K562 (cell line): ENCODE measurements at regions not wholly inside any gene's neighbourhood (a gene's known extent, or its start where the extent isn't known, plus 50 kb on each side); places are given as distances from the start of the nearest gene placed in this dataset.

ENCODE experiments used
- ATAC-seq: fragments of 200-7000 bp; cut with Tn5 transposase; 3 replicates; pipeline ENCODE4 v1.9.1; 2020; ENCODE audit warnings: moderate library complexity
- BruUV-seq: library from RNA; stranded (reverse); fragments of 400-500 nt; replicated peaks from 2 replicates; lab custom pipeline; 2021; lab: Mats Ljungman, UMichigan
- CTCF ChIA-PET: fragments of 300-600 bp; formaldehyde crosslinking; extraction: SDS; loops from one replicate; lab custom pipeline; 2021; ENCODE audit warnings: low intra/inter-chr PET ratio; lab: Yijun Ruan, JAX
- POLR2A ChIA-PET: fragments of 300-600, 350-650 bp; sonication (Branson Sonifier 250); formaldehyde crosslinking; extraction: SDS; loops from one replicate; lab custom pipeline; 2021; ENCODE audit warnings: antibody characterized with exemption, inconsistent platforms; lab: Yijun Ruan, JAX
- DNase-seq, 4 experiments: peaks; one replicate each; pipeline versions ENCODE4 v3.0.0 to v3.0.0-alpha.2; 2011 to 2018; ENCODE audit warnings: low spot score in 3 of 4, mixed read lengths in 3 of 4; ENCODE audit errors: extremely low read depth in 1 of 4
- FAIRE-seq: peaks from 2 replicates; lab custom pipeline; 2011; peaks lifted over from hg19 to GRCh38; lab: Jason Lieb, UNC
- H2AFZ ChIP-seq: 2 replicates; pipeline ENCODE4 v1.6.0; 2011; ENCODE audit warnings: low read depth, low read length, control low read depth, inconsistent platforms
- H3K27ac ChIP-seq: fragments of 200-600 bp; 3 replicates; pipeline ENCODE4 v1.8.0; 2011; ENCODE audit warnings: low read depth, mild to moderate bottlenecking, control low read depth, inconsistent platforms, low read length, moderate library complexity, mixed read lengths; ENCODE audit errors: extremely low read depth
- H3K27me3 ChIP-seq, 2 experiments: fragments of 300-600 bp in 1 of 2; 2 replicates in 1 of 2; 3 replicates in 1 of 2; pipeline versions ENCODE4 v1.6.0 to v1.8.0; 2011; ENCODE audit warnings: inconsistent platforms in 2 of 2, low read length in 2 of 2, mild to moderate bottlenecking in 1 of 2, mixed read lengths in 1 of 2, moderate library complexity in 1 of 2; ENCODE audit not compliant: control insufficient read depth in 2 of 2, insufficient read depth in 2 of 2
- H3K36me3 ChIP-seq: fragments of 300-600 bp; 3 replicates; pipeline ENCODE4 v1.8.0; 2011; ENCODE audit warnings: mild to moderate bottlenecking, low read length, inconsistent platforms; ENCODE audit not compliant: control insufficient read depth, insufficient read depth
- H3K4me1 ChIP-seq, 2 experiments: fragments of 200-600 bp in 1 of 2; replicated peaks in 1 of 2; 2 replicates in 1 of 2; 3 replicates in 1 of 2; pipeline versions ENCODE4 v1.5.1 to v1.8.0; 2011; ENCODE audit warnings: inconsistent platforms in 2 of 2, low read length in 2 of 2, mild to moderate bottlenecking in 1 of 2, mixed read lengths in 1 of 2, moderate library complexity in 1 of 2; ENCODE audit not compliant: control insufficient read depth in 2 of 2, insufficient read depth in 2 of 2
- H3K4me2 ChIP-seq: 2 replicates; pipeline ENCODE4 v1.6.1; 2011; ENCODE audit warnings: low read length, control low read depth, inconsistent platforms, mixed read lengths; ENCODE audit not compliant: insufficient read depth
- H3K4me3 ChIP-seq: fragments of 200-600 bp; sonication (generic), shearing (Covaris generic); 2 replicates; pipeline ENCODE4 v1.5.1; 2016; ENCODE audit warnings: control low read depth, inconsistent platforms
- H3K79me2 ChIP-seq: fragments of 200-600 bp; 3 replicates; pipeline ENCODE4 v1.8.0; 2011; ENCODE audit warnings: low read length, inconsistent platforms; ENCODE audit not compliant: control insufficient read depth, insufficient read depth
- H3K9ac ChIP-seq, 2 experiments: 2 replicates each; pipeline versions ENCODE4 v1.6.0 to v1.6.1; 2011; ENCODE audit warnings: low read depth in 2 of 2, low read length in 2 of 2, control low read depth in 1 of 2, inconsistent platforms in 1 of 2, mild to moderate bottlenecking in 1 of 2, mixed read lengths in 1 of 2; ENCODE audit not compliant: insufficient read depth in 1 of 2
- H3K9me1 ChIP-seq: one replicate; pipeline ENCODE4 v1.6.0; 2011; ENCODE audit warnings: inconsistent platforms, mild to moderate bottlenecking, low read length, moderate library complexity; ENCODE audit not compliant: control insufficient read depth, insufficient read depth
- H3K9me3 ChIP-seq: replicated peaks from 2 replicates; pipeline ENCODE4 v1.5.1; 2011; ENCODE audit warnings: low read depth, low read length, inconsistent platforms; ENCODE audit not compliant: control insufficient read depth, insufficient read depth
- H4K20me1 ChIP-seq: replicated peaks from 2 replicates; pipeline ENCODE4 v1.6.1; 2011; ENCODE audit warnings: low read length, inconsistent platforms, mixed read lengths; ENCODE audit not compliant: control insufficient read depth, insufficient read depth
- ARHGAP35 ChIP-seq: fragments of 450-650 bp; IDR thresholded peaks from 2 replicates; pipeline ENCODE4 v1.6.1; 2018; ENCODE audit not compliant: partially characterized antibody
- CREB1 ChIP-seq, 2 experiments: sonication (generic) in 1 of 2; formaldehyde crosslinking in 1 of 2; IDR thresholded peaks; 2 replicates each; pipeline versions ENCODE4 v1.6.1 to v1.8.0; 2012 to 2022; ENCODE audit warnings: inconsistent platforms in 1 of 2, mild to moderate bottlenecking in 1 of 2, missing genetic modification reagents in 1 of 2, moderate library complexity in 1 of 2
- ESRRB ChIP-seq: fragments of 250-450 bp; sonication (Bioruptor Pico); IDR thresholded peaks from 2 replicates; pipeline ENCODE4 v1.5.0; 2020; ENCODE audit warnings: mild to moderate bottlenecking, moderate library complexity, borderline replicate concordance
- FOXJ3 ChIP-seq: sonication (generic); formaldehyde crosslinking; IDR thresholded peaks from 2 replicates; pipeline ENCODE4 v1.4.0; 2020; ENCODE audit warnings: mild to moderate bottlenecking, missing genetic modification reagents
- KAT7 ChIP-seq: sonication (generic); formaldehyde crosslinking; IDR thresholded peaks from 2 replicates; pipeline ENCODE4 v1.8.0; 2022; ENCODE audit warnings: missing genetic modification reagents, mild to moderate bottlenecking, borderline replicate concordance
- KLF16 ChIP-seq: IDR thresholded peaks from 2 replicates; pipeline ENCODE4 v1.6.1; 2016; ENCODE audit warnings: antibody characterized with exemption
- MYBL2 ChIP-seq, 2 experiments: fragments of 450-650 bp in 1 of 2; sonication (generic) in 1 of 2; formaldehyde crosslinking in 1 of 2; IDR thresholded peaks; 2 replicates each; pipeline versions ENCODE4 v1.6.1 to v1.8.1; 2017 to 2022; ENCODE audit warnings: borderline replicate concordance in 1 of 2, inconsistent platforms in 1 of 2, low read depth in 1 of 2, mild to moderate bottlenecking in 1 of 2, missing genetic modification reagents in 1 of 2, moderate library complexity in 1 of 2
- SMAD3 ChIP-seq: fragments of 450-650 bp; formaldehyde crosslinking; conservative IDR thresholded peaks from 2 replicates; pipeline ENCODE4 v1.4.0; 2020; ENCODE audit warnings: mild to moderate bottlenecking
- TCF3 ChIP-seq: sonication (generic); formaldehyde crosslinking; IDR thresholded peaks from 2 replicates; pipeline ENCODE4 v1.4.0; 2020; ENCODE audit warnings: mild to moderate bottlenecking, missing genetic modification reagents
- TEAD4 ChIP-seq, 2 experiments: sonication (generic) in 1 of 2; formaldehyde crosslinking in 1 of 2; IDR thresholded peaks; 2 replicates each; pipeline versions ENCODE4 v1.6.1 to v1.8.0; 2012 to 2022; ENCODE audit warnings: borderline replicate concordance in 1 of 2, inconsistent platforms in 1 of 2, low read length in 1 of 2, mild to moderate bottlenecking in 1 of 2, missing genetic modification reagents in 1 of 2
- ZBTB8A ChIP-seq: fragments of 450-650 bp; IDR thresholded peaks from 2 replicates; pipeline ENCODE4 v1.6.1; 2018; ENCODE audit warnings: mild to moderate bottlenecking, moderate library complexity; ENCODE audit not compliant: partially characterized antibody
- ZC3H4 ChIP-seq: sonication (generic); formaldehyde crosslinking; IDR thresholded peaks from 2 replicates; pipeline ENCODE4 v1.9.0; 2021; ENCODE audit warnings: missing genetic modification reagents, borderline replicate concordance
- ZFP30 ChIP-seq: fragments of 250-450 bp; sonication (Bioruptor Pico); IDR thresholded peaks from 2 replicates; pipeline ENCODE4 v1.8.0; 2022; ENCODE audit warnings: moderate library complexity, mild to moderate bottlenecking, inconsistent platforms, borderline replicate concordance
- ZNF121 ChIP-seq: sonication (generic); formaldehyde crosslinking; conservative IDR thresholded peaks from 2 replicates; pipeline ENCODE4 v1.8.0; 2022; ENCODE audit warnings: missing genetic modification reagents
- ZNF134 ChIP-seq: fragments of 250-450 bp; sonication (Bioruptor Pico); conservative IDR thresholded peaks from 2 replicates; pipeline ENCODE4 v1.4.0; 2020
- ZNF280B ChIP-seq: fragments of 250-450 bp; sonication (Bioruptor Pico); IDR thresholded peaks from 2 replicates; pipeline ENCODE4 v1.5.1; 2021; ENCODE audit warnings: mild to moderate bottlenecking
- WGBS: fragments of 100-300 bp; shearing (Covaris generic); methylation state at CpG from one replicate; pipeline ENCODE4 v1.1.6; 2016; ENCODE audit warnings: low coverage, mixed read lengths; ENCODE audit not compliant: insufficient coverage; ENCODE audit errors: missing lambda C conversion rate; 5-methylcytosine and 5-hydroxymethylcytosine counted together
- in situ Hi-C: fragments of 300-500 bp; cut with MboI; formaldehyde crosslinking; loops from 4 replicates; pipeline ENCODE4 v1.15.0; 2018; ENCODE audit warnings: inconsistent platforms, mixed read lengths
- intact Hi-C: fragments of 100-400 bp; cut with micrococcal nuclease; formaldehyde crosslinking; loops from 2 replicates; pipeline ENCODE4 v1.14.2; 2022
- TF ChIP-seq, protein P1 (sequence below): sonication (generic); formaldehyde crosslinking; IDR thresholded peaks from 2 replicates; pipeline ENCODE4 v1.8.1; 2023; ENCODE audit warnings: mild to moderate bottlenecking, missing genetic modification reagents
- TF ChIP-seq, protein P2 (sequence below): fragments of 450-650 bp; formaldehyde crosslinking; IDR thresholded peaks from 2 replicates; pipeline ENCODE4 v1.4.0; 2020; ENCODE audit warnings: mild to moderate bottlenecking, moderate library complexity

GRCh38 chr12:67794161-67794560 lies 145.6 kb downstream of the DYRK2 start (continued):
- TF ChIP-seq ZNF121 (no peak), ZNF134 (CRISPR knock-in tag) (no peak), FOXJ3 (CRISPR knock-in tag) (no peak), SMAD3 (no peak), ZFP30 (CRISPR knock-in tag) (no peak), CREB1 (IDR thresholded peaks at IDR 0.05) (no peak), CREB1 (CRISPR knock-in tag; IDR thresholded peaks at IDR 0.05) (no peak), TCF3 (CRISPR knock-in tag) (no peak), ZNF280B (CRISPR knock-in tag) (no peak)
- TF ChIP-seq, all 486 proteins: peak for 0

DNA sequence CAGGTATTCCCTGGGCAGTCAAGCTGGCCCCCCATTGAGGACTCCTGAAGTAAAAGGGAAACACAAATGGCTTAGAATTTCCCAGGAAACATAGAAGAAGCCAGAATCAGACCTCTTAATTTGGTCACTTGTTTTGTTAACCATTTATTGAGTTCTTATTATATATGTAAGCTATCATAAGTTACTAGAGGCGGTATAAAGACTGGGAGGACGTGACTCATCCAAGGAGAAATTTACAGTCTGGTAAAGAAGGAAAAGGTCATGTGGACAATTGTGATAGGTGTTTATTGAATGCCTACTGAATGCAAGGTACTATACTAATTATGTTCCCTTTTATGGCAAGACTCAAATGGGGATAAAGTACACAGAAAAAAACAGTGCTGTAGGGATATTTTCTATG lies 146.7 kb downstream of the DYRK2 start:
- Histone ChIP-seq H3K4me2 (no peak overlapping the region), H3K9ac (no peak overlapping the region), H3K4me3 (no peak overlapping the region), H3K4me1 (no peaks in the 10 kb centered on the region), H2AFZ (no peak overlapping the region), H3K27ac (no peak overlapping the region), H3K9me3 (no peaks in the 10 kb centered on the region), H3K27me3 (no peaks in the 10 kb centered on the region), H3K79me2 (no peaks in the 10 kb centered on the region), H3K36me3 (no peaks in the 10 kb centered on the region), H3K9me1 (no peaks in the 10 kb centered on the region), H4K20me1 (no peaks in the 10 kb centered on the region)
- no peak for FAIRE-seq
- BruUV-seq = no TSS peak
- in situ Hi-C loops = no loop called here
- intact Hi-C loops = no loop called here
- ATAC-seq = no peak
- WGBS = 6% methylated on average over 2 of the region's 2 CpGs
- DNase-seq = no peak
- ChIA-PET POLR2A (no interaction called here), CTCF (no interaction called here)
- TF ChIP-seq, protein P1, sequence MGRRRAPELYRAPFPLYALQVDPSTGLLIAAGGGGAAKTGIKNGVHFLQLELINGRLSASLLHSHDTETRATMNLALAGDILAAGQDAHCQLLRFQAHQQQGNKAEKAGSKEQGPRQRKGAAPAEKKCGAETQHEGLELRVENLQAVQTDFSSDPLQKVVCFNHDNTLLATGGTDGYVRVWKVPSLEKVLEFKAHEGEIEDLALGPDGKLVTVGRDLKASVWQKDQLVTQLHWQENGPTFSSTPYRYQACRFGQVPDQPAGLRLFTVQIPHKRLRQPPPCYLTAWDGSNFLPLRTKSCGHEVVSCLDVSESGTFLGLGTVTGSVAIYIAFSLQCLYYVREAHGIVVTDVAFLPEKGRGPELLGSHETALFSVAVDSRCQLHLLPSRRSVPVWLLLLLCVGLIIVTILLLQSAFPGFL (CRISPR knock-in tag) = no peak
- TF ChIP-seq MYBL2 (IDR thresholded peaks at IDR 0.05; ENCODE audit: low read depth) (no peak), MYBL2 (CRISPR knock-in tag; IDR thresholded peaks at IDR 0.05; ENCODE audit: borderline replicate concordance) (no peak), ZC3H4 (no peak), KAT7 (CRISPR knock-in tag) (no peak), ARHGAP35 (no peak), ESRRB (CRISPR knock-in tag) (no peak), TEAD4 (IDR thresholded peaks at IDR 0.05; ENCODE audit: low read length) (no peak), TEAD4 (CRISPR knock-in tag; IDR thresholded peaks at IDR 0.05; ENCODE audit: borderline replicate concordance) (no peak), ZBTB8A (no peak), KLF16 (no peak)
- TF ChIP-seq, protein P2, sequence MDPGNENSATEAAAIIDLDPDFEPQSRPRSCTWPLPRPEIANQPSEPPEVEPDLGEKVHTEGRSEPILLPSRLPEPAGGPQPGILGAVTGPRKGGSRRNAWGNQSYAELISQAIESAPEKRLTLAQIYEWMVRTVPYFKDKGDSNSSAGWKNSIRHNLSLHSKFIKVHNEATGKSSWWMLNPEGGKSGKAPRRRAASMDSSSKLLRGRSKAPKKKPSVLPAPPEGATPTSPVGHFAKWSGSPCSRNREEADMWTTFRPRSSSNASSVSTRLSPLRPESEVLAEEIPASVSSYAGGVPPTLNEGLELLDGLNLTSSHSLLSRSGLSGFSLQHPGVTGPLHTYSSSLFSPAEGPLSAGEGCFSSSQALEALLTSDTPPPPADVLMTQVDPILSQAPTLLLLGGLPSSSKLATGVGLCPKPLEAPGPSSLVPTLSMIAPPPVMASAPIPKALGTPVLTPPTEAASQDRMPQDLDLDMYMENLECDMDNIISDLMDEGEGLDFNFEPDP (CRISPR knock-in tag) = no peak
